PC-9 (cell line): ENCODE measurements at regions not wholly inside any gene's neighbourhood (a gene's known extent, or its start where the extent isn't known, plus 50 kb on each side); places are given as distances from the start of the nearest gene placed in this dataset.

Experiments used
- CTCF ChIP-seq: fragments of 200-600 bp; sonication (generic); conservative IDR thresholded peaks from 2 replicates; pipeline ENCODE4 v1.6.1; 2017; ENCODE audit warnings: mixed run types, antibody characterized with exemption, mild to moderate bottlenecking, moderate library complexity
- EZH2 ChIP-seq: fragments of 200-600 bp; sonication (generic); IDR thresholded peaks from 2 replicates; pipeline ENCODE4 v1.8.0; 2017; ENCODE audit warnings: antibody characterized with exemption, low read depth

- TF ChIP-seq CTCF (no peak), EZH2 (no peak)
Observed at GRCh38 chr4:175509320-175509719, 302.7 kb downstream of the GPM6A start.
